Upper lobe of left lung (tissue), 4 donors: ENCODE measurements at regions not wholly inside any gene's neighbourhood (a gene's known extent, or its start where the extent isn't known, plus 50 kb on each side); places are given as distances from the start of the nearest gene placed in this dataset.

Experiments used
- EP300 ChIP-seq, 4 donors: sonication (generic); formaldehyde crosslinking; IDR thresholded peaks; one replicate each; pipeline ENCODE4 v1.5.1; 2017; ENCODE audit warnings: antibody characterized with exemption in 4 of 4, control low read depth in 2 of 4
- POLR2A ChIP-seq, 4 donors: fragments of 450-650 bp; IDR thresholded peaks; one replicate each; pipeline ENCODE4 v1.5.1; 2016 to 2017; ENCODE audit warnings: antibody characterized with exemption in 4 of 4, mild to moderate bottlenecking in 2 of 4
- POLR2AphosphoS5 ChIP-seq, 2 donors: sonication (generic); formaldehyde crosslinking; IDR thresholded peaks; one replicate each; pipeline ENCODE4 v1.5.1; 2017; ENCODE audit warnings: antibody characterized with exemption in 2 of 2
- TF ChIP-seq, protein P1 (sequence below), 6 experiments: fragments of 450-650 bp in 4 of 6; fragments of 200-600 bp in 2 of 6; sonication (generic) in 2 of 6; IDR thresholded peaks; one replicate each; pipeline ENCODE4 v1.5.1; 2016 to 2019; ENCODE audit warnings: antibody characterized with exemption in 6 of 6

DNA sequence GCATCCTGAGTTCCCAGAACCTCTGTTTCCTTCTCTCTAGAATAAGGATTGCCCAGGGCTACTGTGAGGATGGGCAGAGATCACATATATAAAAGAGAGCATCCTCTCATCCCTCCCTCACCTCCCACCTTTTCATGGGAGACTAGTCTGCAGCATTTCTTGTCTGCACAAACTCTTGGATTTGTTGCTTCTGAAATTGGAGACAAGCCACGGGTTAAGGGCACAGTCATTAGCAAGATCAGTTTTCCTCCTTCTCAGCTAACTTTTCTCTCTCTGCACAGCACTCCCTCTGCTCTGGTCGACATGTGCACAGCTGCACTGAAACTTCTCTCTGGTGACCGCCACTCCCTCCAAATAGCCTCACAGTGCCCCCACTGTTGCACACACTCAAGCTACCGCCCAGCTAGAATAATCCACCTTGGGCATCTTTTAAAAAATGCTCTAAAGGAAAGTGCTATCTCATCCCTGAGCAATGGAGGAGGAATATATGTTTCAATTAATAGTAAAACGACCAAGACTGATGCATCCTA, 50.9 kb upstream of the DUSP22 start:
- no peak for TF ChIP-seq EP300 (IDR thresholded peaks at IDR 0.05)
- no peak for TF ChIP-seq POLR2A (IDR thresholded peaks at IDR 0.05)
- TF ChIP-seq, protein P1, sequence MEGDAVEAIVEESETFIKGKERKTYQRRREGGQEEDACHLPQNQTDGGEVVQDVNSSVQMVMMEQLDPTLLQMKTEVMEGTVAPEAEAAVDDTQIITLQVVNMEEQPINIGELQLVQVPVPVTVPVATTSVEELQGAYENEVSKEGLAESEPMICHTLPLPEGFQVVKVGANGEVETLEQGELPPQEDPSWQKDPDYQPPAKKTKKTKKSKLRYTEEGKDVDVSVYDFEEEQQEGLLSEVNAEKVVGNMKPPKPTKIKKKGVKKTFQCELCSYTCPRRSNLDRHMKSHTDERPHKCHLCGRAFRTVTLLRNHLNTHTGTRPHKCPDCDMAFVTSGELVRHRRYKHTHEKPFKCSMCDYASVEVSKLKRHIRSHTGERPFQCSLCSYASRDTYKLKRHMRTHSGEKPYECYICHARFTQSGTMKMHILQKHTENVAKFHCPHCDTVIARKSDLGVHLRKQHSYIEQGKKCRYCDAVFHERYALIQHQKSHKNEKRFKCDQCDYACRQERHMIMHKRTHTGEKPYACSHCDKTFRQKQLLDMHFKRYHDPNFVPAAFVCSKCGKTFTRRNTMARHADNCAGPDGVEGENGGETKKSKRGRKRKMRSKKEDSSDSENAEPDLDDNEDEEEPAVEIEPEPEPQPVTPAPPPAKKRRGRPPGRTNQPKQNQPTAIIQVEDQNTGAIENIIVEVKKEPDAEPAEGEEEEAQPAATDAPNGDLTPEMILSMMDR (IDR thresholded peaks at IDR 0.05): no peak
- no peak for TF ChIP-seq POLR2AphosphoS5 (IDR thresholded peaks at IDR 0.05)
